ENCODE measurements at regions not wholly inside any gene's neighbourhood (a gene's known extent, or its start where the extent isn't known, plus 50 kb on each side); places are given as distances from the start of the nearest gene placed in this dataset.

- no peak overlapping the region for H3K18ac ChIP-seq (ENCODE audit: low read length)
- no peak overlapping the region for H3K27ac ChIP-seq (ENCODE audit: low read depth, low read length)
- no peaks in the 10 kb centered on the region for H3K27me3 ChIP-seq (ENCODE audit: insufficient read depth, low read length, poor library complexity)
- no peak overlapping the region for H2AK5ac ChIP-seq (ENCODE audit: low read length)
- H3K4me3 ChIP-seq (ENCODE audit: low read length) = no peak overlapping the region
- H3K9ac ChIP-seq (ENCODE audit: low read length) = no peak overlapping the region
- H2BK120ac ChIP-seq (ENCODE audit: low read depth, low read length) = no peak overlapping the region
- no CpG with 5 or more reads among the region's 1 CpG for WGBS (ENCODE audit: extremely low coverage, insufficient coverage, low lambda C conversion rate)
- no peaks in the 10 kb centered on the region for H3K4me1 ChIP-seq (ENCODE audit: control insufficient read depth, low read depth, low read length)
- H4K8ac ChIP-seq (ENCODE audit: low read depth, low read length) = no peak overlapping the region
- no peak overlapping the region for H3K23ac ChIP-seq (ENCODE audit: low read length)
- H3K36me3 ChIP-seq (ENCODE audit: control insufficient read depth, insufficient read depth, low read length) = no peaks in the 10 kb centered on the region
- no peak overlapping the region for H4K5ac ChIP-seq (ENCODE audit: low read length)
- no peak overlapping the region for H3K56ac ChIP-seq (ENCODE audit: low read length)
- H3K4ac ChIP-seq (ENCODE audit: low read depth, low read length) = no peak overlapping the region
- H3K79me2 ChIP-seq (ENCODE audit: control insufficient read depth, insufficient read depth, low read length) = no peaks in the 10 kb centered on the region
- no peak for DNase-seq
- no peak overlapping the region for H3K4me2 ChIP-seq (ENCODE audit: low read length)
- H2BK5ac ChIP-seq (ENCODE audit: low read length) = no peak overlapping the region
- H2BK15ac ChIP-seq (replicated peaks; ENCODE audit: low read depth) = no peak overlapping the region
- H3K79me1 ChIP-seq (ENCODE audit: low read length) = no peaks in the 10 kb centered on the region
Measured at GRCh38 chr14:54325766-54326165, 71.0 kb upstream of the CDKN3 start.

- H3K27ac ChIP-seq (ENCODE audit: low read depth, low read length) = no peak overlapping the region
- no peak overlapping the region for H4K8ac ChIP-seq (ENCODE audit: low read depth, low read length)
- no peak overlapping the region for H2BK120ac ChIP-seq (ENCODE audit: low read depth, low read length)
- H3K23ac ChIP-seq (ENCODE audit: low read length) = no peak overlapping the region
- no peaks in the 10 kb centered on the region for H3K79me2 ChIP-seq (ENCODE audit: control insufficient read depth, insufficient read depth, low read length)
- no peaks in the 10 kb centered on the region for H3K36me3 ChIP-seq (ENCODE audit: control insufficient read depth, insufficient read depth, low read length)
- no peaks in the 10 kb centered on the region for H3K79me1 ChIP-seq (ENCODE audit: low read length)
- no peaks in the 10 kb centered on the region for H3K4me1 ChIP-seq (ENCODE audit: control insufficient read depth, low read depth, low read length)
- H2BK5ac ChIP-seq (ENCODE audit: low read length) = no peak overlapping the region
- H2BK15ac ChIP-seq (replicated peaks; ENCODE audit: low read depth) = no peak overlapping the region
- no peak overlapping the region for H2AK5ac ChIP-seq (ENCODE audit: low read length)
- no peak overlapping the region for H3K4ac ChIP-seq (ENCODE audit: low read depth, low read length)
- no peak overlapping the region for H3K18ac ChIP-seq (ENCODE audit: low read length)
- no peak overlapping the region for H4K5ac ChIP-seq (ENCODE audit: low read length)
- H3K4me2 ChIP-seq (ENCODE audit: low read length) = no peak overlapping the region
- H3K9ac ChIP-seq (ENCODE audit: low read length) = no peak overlapping the region
- WGBS (ENCODE audit: extremely low coverage, insufficient coverage, low lambda C conversion rate) = no CpG with 5 or more reads among the region's 11 CpGs
- DNase-seq = peak; percentile 96
- peak overlapping the region; percentile 19 for H3K56ac ChIP-seq (ENCODE audit: low read length)
- H3K27me3 ChIP-seq (ENCODE audit: insufficient read depth, low read length, poor library complexity) = no peaks in the 10 kb centered on the region
- no peak overlapping the region for H3K4me3 ChIP-seq (ENCODE audit: low read length)
Measured at GRCh38 chr14:54329082-54329695, 67.6 kb upstream of the CDKN3 start.

DNA sequence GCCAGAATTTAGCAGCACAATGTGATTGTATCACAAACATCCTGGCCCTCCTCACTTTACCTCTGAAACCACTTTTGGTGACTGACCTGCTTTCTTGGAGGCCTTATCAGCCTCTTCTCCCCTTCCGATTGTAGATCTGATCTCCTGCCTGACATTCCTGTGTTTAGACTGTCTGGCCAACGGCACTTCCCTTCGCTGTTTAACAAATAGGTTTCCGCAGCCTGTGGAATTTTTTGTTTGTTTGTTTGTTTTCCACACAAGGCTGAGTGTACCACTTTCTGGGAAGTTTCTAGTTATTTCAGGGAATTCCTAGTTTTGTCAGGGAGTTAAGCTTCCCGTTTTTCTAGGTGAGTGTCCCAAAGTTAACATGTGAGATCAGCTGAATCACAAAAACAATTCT lies 65.9 kb upstream of the CDKN3 start:
- H3K79me2 ChIP-seq (ENCODE audit: control insufficient read depth, insufficient read depth, low read length) = no peaks in the 10 kb centered on the region

DNA sequence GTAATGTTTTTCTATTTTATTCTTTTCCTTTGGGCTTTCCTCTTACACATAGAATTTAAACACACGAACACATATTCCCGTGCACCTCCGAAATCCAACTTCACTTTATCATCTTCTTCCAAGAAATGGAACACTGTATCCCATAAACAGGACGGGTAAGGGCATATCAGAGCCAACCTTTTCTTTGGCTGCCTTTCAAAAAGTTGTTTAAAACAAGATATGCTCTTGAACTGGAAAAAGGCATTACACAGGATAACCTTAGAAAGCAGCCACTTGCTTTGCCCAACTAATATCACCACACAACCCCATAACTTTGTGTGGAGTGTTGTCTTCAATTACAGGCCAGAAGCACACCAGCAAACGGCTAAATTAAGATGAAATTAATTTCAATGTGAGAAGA lies 65.3 kb upstream of the CDKN3 start:
- Histone ChIP-seq H2BK5ac (ENCODE audit: low read length) (no peak overlapping the region), H2BK15ac (replicated peaks; ENCODE audit: low read depth) (no peak overlapping the region), H3K79me1 (ENCODE audit: low read length) (no peaks in the 10 kb centered on the region), H3K18ac (ENCODE audit: low read length) (no peak overlapping the region), H4K8ac (ENCODE audit: low read depth, low read length) (no peak overlapping the region), H3K9ac (ENCODE audit: low read length) (no peak overlapping the region), H3K79me2 (ENCODE audit: control insufficient read depth, insufficient read depth, low read length) (no peaks in the 10 kb centered on the region), H3K4me3 (ENCODE audit: low read length) (no peak overlapping the region), H3K27me3 (ENCODE audit: insufficient read depth, low read length, poor library complexity) (no peaks in the 10 kb centered on the region), H2AK5ac (ENCODE audit: low read length) (no peak overlapping the region), H3K4me1 (ENCODE audit: control insufficient read depth, low read depth, low read length) (no peaks in the 10 kb centered on the region), H3K4ac (ENCODE audit: low read depth, low read length) (no peak overlapping the region), H3K27ac (ENCODE audit: low read depth, low read length) (no peak overlapping the region), H3K23ac (ENCODE audit: low read length) (no peak overlapping the region), H2BK120ac (ENCODE audit: low read depth, low read length) (no peak overlapping the region), H4K5ac (ENCODE audit: low read length) (no peak overlapping the region), H3K36me3 (ENCODE audit: control insufficient read depth, insufficient read depth, low read length) (no peaks in the 10 kb centered on the region), H3K4me2 (ENCODE audit: low read length) (no peak overlapping the region), H3K56ac (ENCODE audit: low read length) (peak overlapping the region; percentile 39)
- no peak for DNase-seq
- WGBS (ENCODE audit: extremely low coverage, insufficient coverage, low lambda C conversion rate) = 100% methylated on average over 3 of the region's 5 CpGs

More for the DNA sequence above, 65.9 kb upstream of the CDKN3 start:
- Histone ChIP-seq H3K36me3 (ENCODE audit: control insufficient read depth, insufficient read depth, low read length) (no peaks in the 10 kb centered on the region), H3K27me3 (ENCODE audit: insufficient read depth, low read length, poor library complexity) (no peaks in the 10 kb centered on the region), H3K4ac (ENCODE audit: low read depth, low read length) (no peak overlapping the region), H3K9ac (ENCODE audit: low read length) (no peak overlapping the region), H2BK5ac (ENCODE audit: low read length) (no peak overlapping the region), H3K79me1 (ENCODE audit: low read length) (no peaks in the 10 kb centered on the region), H4K8ac (ENCODE audit: low read depth, low read length) (no peak overlapping the region), H3K4me1 (ENCODE audit: control insufficient read depth, low read depth, low read length) (no peaks in the 10 kb centered on the region), H3K18ac (ENCODE audit: low read length) (no peak overlapping the region), H3K4me2 (ENCODE audit: low read length) (no peak overlapping the region), H2AK5ac (ENCODE audit: low read length) (no peak overlapping the region), H2BK15ac (replicated peaks; ENCODE audit: low read depth) (no peak overlapping the region), H3K4me3 (ENCODE audit: low read length) (no peak overlapping the region), H2BK120ac (ENCODE audit: low read depth, low read length) (no peak overlapping the region), H3K56ac (ENCODE audit: low read length) (no peak overlapping the region), H4K5ac (ENCODE audit: low read length) (no peak overlapping the region), H3K27ac (ENCODE audit: low read depth, low read length) (no peak overlapping the region), H3K23ac (ENCODE audit: low read length) (no peak overlapping the region)
- WGBS (ENCODE audit: extremely low coverage, insufficient coverage, low lambda C conversion rate) = no CpG with 5 or more reads among the region's 5 CpGs
- peak; percentile 86 for DNase-seq

GRCh38 chr14:54332490-54332889 lies 64.3 kb upstream of the CDKN3 start:
- H2BK15ac ChIP-seq (replicated peaks; ENCODE audit: low read depth) = no peak overlapping the region
- H3K27me3 ChIP-seq (ENCODE audit: insufficient read depth, low read length, poor library complexity) = no peaks in the 10 kb centered on the region
- no peak overlapping the region for H3K4ac ChIP-seq (ENCODE audit: low read depth, low read length)
- no peak overlapping the region for H2AK5ac ChIP-seq (ENCODE audit: low read length)
- no peak overlapping the region for H3K4me3 ChIP-seq (ENCODE audit: low read length)
- H3K18ac ChIP-seq (ENCODE audit: low read length) = no peak overlapping the region
- H3K79me2 ChIP-seq (ENCODE audit: control insufficient read depth, insufficient read depth, low read length) = no peaks in the 10 kb centered on the region
- no peak for DNase-seq
- no peak overlapping the region for H2BK5ac ChIP-seq (ENCODE audit: low read length)
- H3K4me2 ChIP-seq (ENCODE audit: low read length) = no peak overlapping the region
- no peak overlapping the region for H3K56ac ChIP-seq (ENCODE audit: low read length)
- no peak overlapping the region for H4K8ac ChIP-seq (ENCODE audit: low read depth, low read length)
- no CpG with 5 or more reads among the region's 6 CpGs for WGBS (ENCODE audit: extremely low coverage, insufficient coverage, low lambda C conversion rate)
- H3K27ac ChIP-seq (ENCODE audit: low read depth, low read length) = no peak overlapping the region
- no peaks in the 10 kb centered on the region for H3K4me1 ChIP-seq (ENCODE audit: control insufficient read depth, low read depth, low read length)
- H3K23ac ChIP-seq (ENCODE audit: low read length) = no peak overlapping the region
- no peak overlapping the region for H3K9ac ChIP-seq (ENCODE audit: low read length)
- H2BK120ac ChIP-seq (ENCODE audit: low read depth, low read length) = no peak overlapping the region
- no peaks in the 10 kb centered on the region for H3K79me1 ChIP-seq (ENCODE audit: low read length)
- H3K36me3 ChIP-seq (ENCODE audit: control insufficient read depth, insufficient read depth, low read length) = no peaks in the 10 kb centered on the region
- H4K5ac ChIP-seq (ENCODE audit: low read length) = no peak overlapping the region

- WGBS (ENCODE audit: extremely low coverage, insufficient coverage, low lambda C conversion rate) = no CpG with 5 or more reads among the region's 4 CpGs
- Histone ChIP-seq H3K27ac (ENCODE audit: low read depth, low read length) (no peak overlapping the region), H3K18ac (ENCODE audit: low read length) (peak overlapping the region; percentile 51), H3K27me3 (ENCODE audit: insufficient read depth, low read length, poor library complexity) (no peaks in the 10 kb centered on the region), H3K79me2 (ENCODE audit: control insufficient read depth, insufficient read depth, low read length) (no peaks in the 10 kb centered on the region), H3K4me2 (ENCODE audit: low read length) (no peak overlapping the region), H2BK5ac (ENCODE audit: low read length) (no peak overlapping the region), H4K8ac (ENCODE audit: low read depth, low read length) (no peak overlapping the region), H3K23ac (ENCODE audit: low read length) (no peak overlapping the region), H2BK15ac (replicated peaks; ENCODE audit: low read depth) (no peak overlapping the region), H2AK5ac (ENCODE audit: low read length) (no peak overlapping the region), H3K4ac (ENCODE audit: low read depth, low read length) (no peak overlapping the region), H3K9ac (ENCODE audit: low read length) (no peak overlapping the region), H3K56ac (ENCODE audit: low read length) (no peak overlapping the region), H2BK120ac (ENCODE audit: low read depth, low read length) (peak overlapping the region; percentile 4), H3K36me3 (ENCODE audit: control insufficient read depth, insufficient read depth, low read length) (no peaks in the 10 kb centered on the region), H3K4me1 (ENCODE audit: control insufficient read depth, low read depth, low read length) (no peaks in the 10 kb centered on the region), H3K79me1 (ENCODE audit: low read length) (no peaks in the 10 kb centered on the region), H3K4me3 (ENCODE audit: low read length) (no peak overlapping the region), H4K5ac (ENCODE audit: low read length) (no peak overlapping the region)
- DNase-seq = no peak
Measured at GRCh38 chr14:54333511-54333910, 63.3 kb upstream of the CDKN3 start.
